Astrocyte (in vitro differentiated cells and primary cell): ENCODE measurements at regions not wholly inside any gene's neighbourhood (a gene's known extent, or its start where the extent isn't known, plus 50 kb on each side); places are given as distances from the start of the nearest gene placed in this dataset.
"Not testable (repeated sequence)": the region's sequence is repeated elsewhere in the genome, so short reads cannot be mapped to it uniquely, and the experiment has no call there.

ENCODE experiments used
- EZH2 ChIP-seq: IDR thresholded peaks from 2 replicates; pipeline ENCODE4 v1.6.1; 2012; ENCODE audit warnings: mild to moderate bottlenecking, low read length, inconsistent platforms; ENCODE audit not compliant: insufficient read depth
- TF ChIP-seq, protein P1 (sequence below): IDR thresholded peaks from 2 replicates; pipeline ENCODE4 v1.5.1; 2011; ENCODE audit warnings: low read depth, mild to moderate bottlenecking, inconsistent platforms, low read length, moderate library complexity; ENCODE audit not compliant: insufficient read depth

DNA sequence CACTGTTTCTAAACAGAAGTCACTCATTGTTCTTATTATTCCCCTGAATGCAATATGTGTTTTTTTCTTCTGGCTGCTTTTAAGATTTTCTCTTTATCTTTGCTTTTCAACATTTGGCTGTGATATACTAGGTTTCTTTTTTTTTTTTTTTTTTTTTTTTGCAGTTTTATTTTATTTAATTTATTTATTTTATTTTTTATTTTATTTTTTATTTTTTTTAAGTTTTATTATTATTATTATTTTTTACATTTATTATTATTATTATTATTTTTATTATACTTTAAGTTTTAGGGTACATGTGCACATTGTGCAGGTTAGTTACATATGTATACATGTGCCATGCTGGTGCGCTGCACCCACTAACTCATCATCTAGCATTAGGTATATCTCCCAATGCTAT is 221.9 kb downstream of the UTP18 start:
- TF ChIP-seq, protein P1, sequence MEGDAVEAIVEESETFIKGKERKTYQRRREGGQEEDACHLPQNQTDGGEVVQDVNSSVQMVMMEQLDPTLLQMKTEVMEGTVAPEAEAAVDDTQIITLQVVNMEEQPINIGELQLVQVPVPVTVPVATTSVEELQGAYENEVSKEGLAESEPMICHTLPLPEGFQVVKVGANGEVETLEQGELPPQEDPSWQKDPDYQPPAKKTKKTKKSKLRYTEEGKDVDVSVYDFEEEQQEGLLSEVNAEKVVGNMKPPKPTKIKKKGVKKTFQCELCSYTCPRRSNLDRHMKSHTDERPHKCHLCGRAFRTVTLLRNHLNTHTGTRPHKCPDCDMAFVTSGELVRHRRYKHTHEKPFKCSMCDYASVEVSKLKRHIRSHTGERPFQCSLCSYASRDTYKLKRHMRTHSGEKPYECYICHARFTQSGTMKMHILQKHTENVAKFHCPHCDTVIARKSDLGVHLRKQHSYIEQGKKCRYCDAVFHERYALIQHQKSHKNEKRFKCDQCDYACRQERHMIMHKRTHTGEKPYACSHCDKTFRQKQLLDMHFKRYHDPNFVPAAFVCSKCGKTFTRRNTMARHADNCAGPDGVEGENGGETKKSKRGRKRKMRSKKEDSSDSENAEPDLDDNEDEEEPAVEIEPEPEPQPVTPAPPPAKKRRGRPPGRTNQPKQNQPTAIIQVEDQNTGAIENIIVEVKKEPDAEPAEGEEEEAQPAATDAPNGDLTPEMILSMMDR: not testable (repeated sequence)
- TF ChIP-seq EZH2: not testable (repeated sequence)
